Right hindlimb (tissue), 1 donor: ENCODE measurements at regions not wholly inside any gene's neighbourhood (a gene's known extent, or its start where the extent isn't known, plus 50 kb on each side); places are given as distances from the start of the nearest gene placed in this dataset.
"Not testable (repeated sequence)": the region's sequence is repeated elsewhere in the genome, so short reads cannot be mapped to it uniquely, and the experiment has no call there.

Experiments
- DNase-seq: peaks from one replicate; pipeline ENCODE4 v3.0.0-alpha.2; 2018

DNA sequence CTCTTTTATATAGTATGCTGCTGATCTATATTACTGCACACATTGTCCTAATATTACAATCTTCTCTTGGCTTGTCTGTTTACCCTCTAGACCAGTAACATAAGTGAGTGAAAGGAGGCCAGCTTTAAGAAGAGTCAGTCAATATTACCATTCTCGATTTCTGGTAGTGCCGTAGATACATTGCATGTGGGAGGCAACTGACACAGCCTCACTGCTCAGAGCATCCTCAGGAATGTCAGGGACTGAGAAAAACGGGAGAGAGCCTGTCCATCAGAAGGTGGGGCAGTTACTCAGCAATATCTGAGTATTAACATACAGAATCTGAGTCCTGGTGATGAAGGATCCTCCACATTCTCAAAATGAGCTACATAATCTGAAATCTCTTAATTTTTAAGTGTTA is 259.9 kb downstream of the GJA1 start:
- no peak for DNase-seq

DNA sequence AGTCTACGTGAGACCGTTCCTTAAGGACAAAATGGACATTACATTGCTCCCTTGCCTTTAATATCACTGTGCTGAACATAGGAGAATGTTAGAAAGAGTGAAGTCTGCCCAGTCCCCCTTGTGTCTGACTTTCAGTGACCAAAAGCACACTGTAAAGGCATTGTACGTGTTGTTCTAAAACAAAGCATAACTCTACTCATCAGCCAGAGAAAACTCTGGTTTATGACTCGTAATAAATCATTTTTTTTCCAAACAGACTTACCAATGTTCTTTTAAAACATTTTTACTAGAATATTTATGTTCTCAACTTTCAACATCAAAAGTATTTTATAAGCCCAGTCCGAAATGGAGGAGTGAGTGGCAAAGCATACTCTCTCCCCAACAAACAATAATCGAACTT is 262.5 kb downstream of the GJA1 start:
- no peak for DNase-seq

DNA sequence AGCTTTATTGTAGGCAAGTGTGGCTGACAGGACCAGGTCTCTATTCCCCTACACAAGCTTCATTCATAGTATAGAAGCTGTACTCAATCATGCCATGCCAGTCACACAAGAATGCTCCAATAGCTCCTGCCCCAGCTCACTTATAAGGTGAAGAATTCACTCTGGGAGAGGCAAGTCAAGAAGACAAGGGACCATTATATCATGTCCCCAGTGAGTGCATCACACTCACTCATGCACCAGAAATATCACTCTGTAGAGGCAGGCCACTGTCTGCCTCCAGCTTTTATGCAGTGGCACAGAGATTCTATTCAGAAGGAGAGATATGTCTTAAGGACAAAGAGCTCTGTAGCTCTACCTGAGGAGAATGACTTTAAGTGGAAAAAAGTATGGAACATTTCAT is 263.2 kb downstream of the GJA1 start:
- DNase-seq = no peak

DNA sequence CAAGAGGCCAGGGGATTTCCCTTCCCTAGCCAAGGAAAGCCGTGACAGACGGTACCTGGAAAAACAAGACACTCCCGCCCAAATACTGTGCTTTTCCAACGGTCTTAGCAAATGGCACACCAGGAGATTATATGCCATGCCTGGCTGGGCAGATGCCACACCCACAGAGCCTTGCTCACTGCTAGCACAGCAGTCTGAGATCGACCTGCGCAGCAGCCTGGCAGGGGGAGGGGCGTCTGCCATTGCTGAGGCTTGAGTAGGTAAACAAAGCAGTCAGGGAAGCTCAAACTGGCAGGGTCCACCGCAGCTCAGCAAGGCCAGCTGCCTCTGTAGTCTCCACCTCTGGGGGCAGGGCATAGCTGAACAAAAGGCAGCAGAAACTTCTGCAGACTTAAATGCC is 267.7 kb downstream of the GJA1 start:
- not testable (repeated sequence) for DNase-seq

DNA sequence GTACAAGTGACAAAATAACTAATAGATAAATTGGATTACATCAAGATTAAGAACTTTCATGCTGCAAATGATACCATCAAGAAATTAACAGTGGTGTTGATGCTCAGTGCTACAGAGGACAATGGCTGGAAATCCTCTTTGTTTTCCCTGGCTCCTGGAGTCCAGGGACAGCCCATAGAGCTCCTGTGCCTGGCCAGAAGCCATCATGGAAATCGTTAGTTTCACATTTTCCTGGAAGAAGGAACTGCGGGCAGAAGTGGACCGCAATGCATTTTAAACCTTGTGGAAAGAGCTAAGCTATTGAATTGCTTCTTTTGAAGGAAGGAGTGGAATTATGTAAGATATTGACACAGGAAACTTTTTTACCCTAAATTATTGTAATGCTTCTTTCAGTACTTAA is 276.0 kb downstream of the GJA1 start:
- peak; percentile 50 for DNase-seq

DNA sequence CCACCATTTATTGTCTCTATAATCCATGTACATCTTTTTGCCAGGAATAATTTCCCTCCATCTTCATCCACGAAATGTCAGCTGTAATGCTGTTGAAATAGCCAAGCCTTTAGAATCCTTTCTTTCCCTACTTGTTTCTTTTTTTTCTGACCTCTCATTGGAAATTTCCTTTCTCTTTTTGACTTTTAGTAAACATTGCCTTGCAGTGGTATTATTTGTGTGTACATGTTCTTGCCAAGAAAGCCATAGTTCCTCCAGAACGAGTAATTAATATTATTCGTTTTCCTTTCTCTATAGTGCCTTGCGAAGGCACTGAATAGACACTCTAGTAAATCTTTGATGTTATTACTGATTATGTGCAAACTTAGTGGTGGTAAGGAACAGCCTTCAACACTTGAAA is 282.2 kb downstream of the GJA1 start:
- DNase-seq = no peak

DNA sequence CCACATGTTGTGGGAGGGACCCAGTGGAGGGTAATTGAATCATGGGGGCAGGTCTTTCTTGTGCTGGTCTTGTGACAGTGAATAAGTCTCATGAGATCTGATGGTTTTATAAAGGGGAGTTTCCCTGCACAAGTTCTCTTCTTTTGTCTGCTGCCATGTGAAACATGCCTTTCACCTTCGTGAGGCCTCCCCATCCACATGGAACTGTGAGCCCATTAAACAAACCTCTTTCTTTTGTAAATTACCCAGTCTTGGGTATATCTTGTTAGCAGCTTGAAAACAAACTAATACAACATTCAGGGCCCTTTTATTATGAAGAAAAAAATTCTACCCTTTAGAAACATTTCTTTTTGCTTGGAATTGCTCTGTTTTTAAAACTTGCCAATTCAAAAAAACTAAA is 285.4 kb downstream of the GJA1 start:
- DNase-seq = not testable (repeated sequence)

DNA sequence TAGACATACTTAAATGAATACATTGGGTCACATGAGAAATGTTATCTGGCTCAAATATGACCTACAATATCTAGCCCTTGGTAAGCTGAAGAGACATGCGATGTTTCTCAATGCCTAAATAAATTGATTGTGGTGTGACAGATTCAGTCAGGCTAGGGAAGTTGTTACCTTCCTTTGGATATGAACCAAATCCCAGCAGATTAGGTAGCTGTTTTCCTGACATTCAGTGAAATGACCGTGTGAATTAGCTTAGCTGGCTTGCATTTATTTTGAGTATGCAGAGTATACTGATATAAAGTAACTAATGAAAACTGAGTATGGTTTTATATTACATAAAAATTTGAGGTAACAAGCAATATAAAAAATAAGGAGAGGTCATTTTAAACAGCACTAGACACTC is 288.2 kb downstream of the GJA1 start:
- no peak for DNase-seq

DNA sequence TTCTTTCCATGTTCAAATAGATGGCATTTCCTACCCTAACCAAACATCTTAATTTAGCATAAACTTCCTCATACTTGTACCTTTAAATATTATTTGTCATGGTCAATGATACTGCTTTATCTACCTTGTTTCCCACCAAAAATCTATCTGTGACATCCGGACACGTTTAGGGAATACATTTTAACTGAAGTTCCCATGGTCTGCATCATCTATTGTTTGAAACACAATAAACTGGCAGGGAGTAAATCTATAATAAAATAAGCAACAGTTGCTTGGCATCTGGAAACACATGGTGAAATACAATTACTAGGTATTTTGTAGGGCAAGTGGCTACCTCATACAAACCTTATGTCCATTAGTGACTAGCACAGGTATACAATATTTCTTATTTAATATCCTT is 289.1 kb downstream of the GJA1 start:
- DNase-seq = no peak

DNA sequence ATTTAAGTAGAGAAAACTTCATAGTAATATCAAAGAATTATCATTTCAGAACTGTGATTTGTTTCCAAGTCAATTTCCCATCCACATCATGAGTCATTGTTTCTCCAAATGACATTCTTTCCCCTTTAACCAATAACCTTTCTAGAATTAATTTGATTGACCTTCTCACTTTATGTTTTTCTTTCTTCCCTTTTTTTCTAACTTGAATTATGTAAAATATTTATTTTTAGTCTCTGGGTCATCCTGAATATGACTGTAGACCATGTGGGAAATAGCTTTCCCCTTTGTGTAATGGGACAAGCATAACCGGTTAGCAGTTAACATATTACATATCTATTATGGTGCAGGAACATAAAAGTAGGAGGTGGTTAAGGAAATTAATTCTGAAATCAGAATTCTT is 291.1 kb downstream of the GJA1 start:
- no peak for DNase-seq

DNA sequence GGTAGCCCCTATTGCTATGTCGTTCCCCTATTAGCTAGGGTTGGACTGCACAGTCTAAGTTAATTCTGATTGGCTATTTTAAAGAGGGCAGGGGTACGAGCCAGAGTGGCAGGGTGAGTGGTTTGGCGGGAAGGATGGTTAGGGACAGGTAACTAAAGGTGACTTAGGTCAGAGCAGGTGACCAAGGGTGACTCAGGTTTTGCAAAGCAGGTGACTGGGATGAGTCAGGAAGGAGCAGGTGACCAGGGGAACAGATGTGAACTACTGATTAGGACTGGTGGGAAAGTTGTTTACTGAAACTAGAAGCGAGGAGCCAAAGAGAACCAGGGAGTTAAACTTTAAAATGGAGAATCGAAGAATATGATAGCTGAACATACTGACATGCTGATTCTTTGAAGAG is 295.2 kb downstream of the GJA1 start:
- DNase-seq = no peak

DNA sequence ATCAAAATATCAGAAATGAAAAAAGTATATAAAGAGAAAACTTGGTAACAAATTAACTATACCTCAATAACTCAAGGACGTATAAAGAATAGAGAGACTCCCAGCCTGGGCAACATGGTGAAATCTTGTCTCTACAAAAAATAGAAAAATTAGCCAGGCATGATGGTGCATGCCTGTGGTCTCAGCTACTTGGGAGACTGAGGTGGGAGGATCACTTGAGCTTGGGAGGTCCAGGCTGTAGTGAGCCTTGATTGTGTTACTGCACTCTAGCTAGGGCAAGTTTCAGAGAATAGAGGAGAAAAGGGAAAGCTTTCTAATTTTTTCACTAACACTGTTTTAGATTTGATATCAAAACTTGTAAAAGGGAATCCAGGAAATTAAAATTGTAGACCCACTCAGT is 295.9 kb downstream of the GJA1 start:
- DNase-seq = no peak

DNA sequence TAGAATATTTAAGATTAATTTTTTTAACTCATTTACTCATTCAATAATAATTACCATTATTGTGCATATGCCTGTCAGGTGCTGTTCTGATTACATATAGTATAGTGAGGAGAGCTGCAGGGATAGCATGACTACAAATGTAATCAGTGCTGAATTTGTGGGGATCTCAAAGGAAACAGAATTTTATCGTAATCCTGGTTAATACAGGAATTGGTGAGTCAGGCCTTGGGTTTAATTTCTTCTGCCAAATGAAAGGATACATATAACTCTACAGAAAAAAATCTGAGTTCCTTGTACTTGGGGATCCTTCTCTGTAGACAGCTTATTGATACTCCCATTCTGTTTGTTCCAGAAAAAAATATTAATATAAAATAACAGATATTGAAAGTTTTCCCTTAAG is 297.2 kb downstream of the GJA1 start:
- DNase-seq = no peak

DNA sequence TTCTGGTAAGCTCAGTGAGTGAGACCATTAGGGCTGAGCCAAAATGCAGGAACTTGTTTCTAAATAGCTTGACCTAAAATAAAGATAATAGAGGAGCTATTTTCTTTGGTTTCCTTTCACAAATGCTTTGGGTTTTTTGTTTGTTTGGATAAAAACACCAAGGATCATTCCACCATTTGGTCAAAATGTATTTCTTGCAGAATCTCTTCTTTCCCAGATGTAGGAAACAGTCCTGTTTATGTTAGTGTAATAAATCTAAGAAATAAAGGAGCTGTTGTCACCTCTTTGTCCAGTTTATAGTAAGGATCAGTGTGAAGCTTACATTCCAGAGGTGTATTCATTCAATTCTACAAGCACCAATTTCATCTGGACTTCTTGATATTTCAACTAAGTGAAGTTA is 297.8 kb downstream of the GJA1 start:
- no peak for DNase-seq

DNA sequence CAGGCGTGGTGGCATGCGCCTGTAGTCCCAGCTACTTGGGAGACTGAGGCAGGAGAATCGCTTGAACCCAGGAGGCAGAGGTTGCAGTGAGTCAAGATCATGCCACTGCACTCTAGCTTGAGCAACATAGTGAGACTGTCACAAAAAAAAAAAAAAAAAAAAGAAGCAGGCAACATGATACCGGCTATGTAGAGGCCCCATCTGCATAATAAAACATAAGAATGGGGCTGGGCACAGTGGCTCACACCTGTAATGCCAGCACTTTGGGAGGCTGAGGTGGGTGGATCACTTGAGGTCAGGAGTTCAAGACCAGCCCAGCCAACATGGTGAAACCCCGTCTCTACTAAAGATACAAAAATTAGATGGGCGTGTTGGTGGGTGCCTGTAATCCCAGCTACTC is 304.7 kb downstream of the GJA1 start:
- DNase-seq = not testable (repeated sequence)

DNA sequence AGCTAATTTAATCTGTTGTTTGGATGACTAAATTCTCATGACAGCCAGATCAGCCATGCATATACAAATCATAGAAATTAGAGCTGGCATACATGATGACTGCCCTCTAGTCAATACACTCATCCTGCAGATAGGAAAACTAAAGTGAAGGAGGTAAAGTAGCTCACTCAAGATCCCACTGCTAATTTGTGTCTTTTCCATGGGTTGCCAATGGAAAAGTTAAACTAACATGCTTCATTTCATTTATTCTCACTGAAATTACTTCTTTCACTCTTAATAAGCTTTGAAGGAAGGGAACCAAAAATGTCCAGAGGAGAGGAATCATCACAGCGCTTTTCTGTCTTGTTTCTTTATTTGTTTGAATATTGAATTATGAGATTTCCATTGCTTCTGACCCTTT is 308.2 kb downstream of the GJA1 start:
- no peak for DNase-seq

DNA sequence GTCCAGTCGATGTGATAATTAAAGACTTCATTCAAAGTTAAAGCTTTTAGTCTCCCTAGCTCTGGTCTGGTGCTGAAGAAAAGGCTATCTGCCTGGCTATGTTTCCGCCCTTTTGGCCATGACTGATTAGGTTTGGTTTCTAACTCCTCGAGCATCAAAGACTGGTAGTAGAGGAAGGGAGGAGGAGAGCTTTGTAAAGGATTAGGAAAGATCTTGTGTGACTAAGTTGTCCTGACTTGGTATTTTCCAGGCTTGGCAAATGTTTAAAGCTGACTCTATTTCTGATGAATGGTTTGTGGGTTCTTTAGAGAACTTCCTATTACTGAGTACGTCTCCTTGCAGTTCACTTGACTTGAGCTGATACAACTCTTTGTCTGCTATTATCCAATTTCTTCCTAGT is 312.9 kb downstream of the GJA1 start:
- no peak for DNase-seq

DNA sequence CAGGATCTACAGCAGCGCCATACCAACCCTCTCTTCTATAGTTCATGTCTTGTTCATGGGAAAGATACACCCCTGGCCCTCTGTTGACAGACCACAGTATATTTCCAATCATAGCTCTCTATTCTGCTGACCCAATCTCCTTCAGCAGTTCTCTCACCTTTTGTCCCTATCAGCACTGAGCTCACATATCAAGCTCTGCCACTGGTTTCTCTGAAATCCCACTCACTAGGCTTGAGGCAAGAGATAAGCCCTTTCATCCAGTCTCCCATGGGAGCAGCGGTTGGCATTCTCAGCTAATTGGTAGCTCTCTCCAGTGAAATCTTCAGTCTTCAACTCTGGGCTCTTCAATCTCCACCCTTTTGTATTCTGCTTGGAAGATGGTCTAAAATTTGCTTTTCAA is 313.4 kb downstream of the GJA1 start:
- DNase-seq = no peak

DNA sequence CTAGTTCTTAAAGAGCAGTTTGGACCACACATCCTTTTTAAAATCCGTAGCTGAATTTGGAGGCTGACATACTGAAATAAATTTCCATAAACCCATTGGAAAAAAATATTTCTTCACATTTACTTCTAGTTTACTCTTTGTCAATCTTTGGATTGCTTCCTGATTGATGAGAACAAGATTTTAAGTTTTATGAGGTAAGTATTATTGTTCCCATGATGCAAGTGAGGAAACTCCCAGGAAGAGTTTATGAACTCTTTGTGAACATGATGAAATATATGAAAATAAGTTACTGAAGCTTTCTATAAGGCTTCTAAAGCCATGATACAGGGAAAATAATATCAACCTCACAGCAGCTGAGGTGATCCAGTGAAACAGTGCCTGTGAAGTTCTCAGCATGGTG is 320.0 kb downstream of the GJA1 start:
- no peak for DNase-seq

DNA sequence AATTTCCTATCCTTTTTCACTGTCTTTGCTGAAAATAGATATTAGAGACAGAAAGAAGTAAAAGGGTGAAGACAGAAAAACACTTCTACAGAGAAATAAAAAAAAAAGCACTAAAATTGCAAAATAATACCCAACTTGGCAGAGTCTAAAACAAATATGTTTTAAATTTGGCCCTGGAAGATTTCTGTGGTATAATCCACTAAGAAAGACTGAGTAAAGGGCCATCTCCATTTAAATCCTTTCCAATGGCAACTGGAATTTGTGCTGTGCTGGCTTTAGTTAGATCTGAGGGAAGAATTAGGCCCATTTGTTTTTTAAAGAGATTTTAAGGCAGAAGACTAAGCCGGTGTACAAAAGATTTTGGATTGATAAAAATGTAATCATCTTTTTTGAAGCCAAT is 321.2 kb downstream of the GJA1 start:
- no peak for DNase-seq

DNA sequence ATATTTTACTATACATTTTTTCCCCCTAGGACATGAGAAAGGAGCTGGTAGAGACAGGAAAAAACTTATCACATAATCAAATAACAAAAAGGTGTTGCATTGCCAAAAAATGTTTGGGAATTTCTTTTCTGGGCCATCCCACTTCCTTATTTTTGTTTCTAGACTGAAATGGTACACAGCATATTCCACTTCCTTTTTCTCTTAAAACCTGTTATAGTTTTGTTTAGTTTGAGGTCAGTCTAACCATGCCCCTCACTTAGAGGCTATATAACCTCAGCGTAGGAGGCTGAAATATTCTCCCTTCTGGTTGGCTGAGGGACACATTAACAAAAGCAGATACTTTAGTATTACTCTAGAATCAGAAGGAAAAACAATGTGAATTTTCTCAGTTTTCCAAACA is 323.9 kb downstream of the GJA1 start:
- DNase-seq = no peak

DNA sequence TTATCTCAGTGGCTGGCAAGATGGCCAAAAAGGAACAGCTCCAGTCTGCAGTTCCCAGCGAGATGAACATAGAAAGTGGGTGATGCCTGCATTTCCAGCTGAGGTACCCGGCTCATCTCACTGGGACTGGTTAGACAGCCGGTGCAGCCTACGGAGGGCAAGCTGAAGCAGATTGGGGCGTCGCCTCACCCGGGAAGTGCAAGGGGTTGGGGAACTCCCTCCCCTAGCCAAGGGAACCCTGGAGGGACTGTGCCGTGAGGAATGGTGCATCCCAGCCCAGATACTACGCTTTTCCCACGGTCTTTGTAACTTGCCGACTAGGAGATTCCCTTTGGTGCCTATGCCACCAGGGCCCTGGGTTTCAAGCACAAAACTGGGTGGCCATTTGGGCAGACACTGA is 324.7 kb downstream of the GJA1 start:
- no peak for DNase-seq

DNA sequence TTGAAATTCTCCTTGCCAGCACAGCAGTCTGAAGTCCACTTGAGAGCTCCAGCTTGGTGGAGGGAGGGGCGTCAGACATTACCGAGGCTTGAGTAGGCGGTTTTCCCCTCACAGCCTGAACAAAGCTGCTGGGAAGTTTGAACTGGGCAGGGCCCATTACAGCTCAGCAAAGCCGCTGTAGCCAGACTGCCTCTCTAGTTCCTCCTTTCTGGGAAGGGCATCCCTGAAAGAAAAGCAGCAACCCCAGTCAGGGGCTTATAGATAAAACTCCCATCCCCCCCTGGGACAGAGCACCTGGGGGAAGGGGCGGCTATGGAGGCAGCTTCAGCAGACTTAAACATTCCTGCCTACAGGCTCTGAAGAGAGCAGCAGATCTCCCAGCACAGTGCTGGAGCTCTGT is 325.3 kb downstream of the GJA1 start:
- DNase-seq = no peak

DNA sequence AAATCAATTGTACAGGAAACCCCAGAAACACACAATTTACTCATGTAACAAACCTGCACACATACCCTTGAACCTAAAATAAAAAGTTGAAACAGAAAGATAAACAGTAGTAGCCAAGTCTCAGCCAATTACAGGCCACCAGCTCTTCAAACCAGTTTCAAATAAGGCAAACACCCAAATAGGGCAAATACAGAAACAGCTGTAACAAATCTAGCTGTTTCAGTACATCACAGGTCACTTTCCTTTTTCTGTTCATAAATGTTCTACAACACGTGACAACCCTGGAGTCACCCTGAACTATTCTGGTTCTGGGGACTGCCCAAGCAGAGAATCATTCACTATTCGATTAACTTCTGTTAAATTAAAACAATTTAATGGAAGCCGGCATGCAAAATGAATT is 329.0 kb downstream of the GJA1 start:
- DNase-seq = no peak

DNA sequence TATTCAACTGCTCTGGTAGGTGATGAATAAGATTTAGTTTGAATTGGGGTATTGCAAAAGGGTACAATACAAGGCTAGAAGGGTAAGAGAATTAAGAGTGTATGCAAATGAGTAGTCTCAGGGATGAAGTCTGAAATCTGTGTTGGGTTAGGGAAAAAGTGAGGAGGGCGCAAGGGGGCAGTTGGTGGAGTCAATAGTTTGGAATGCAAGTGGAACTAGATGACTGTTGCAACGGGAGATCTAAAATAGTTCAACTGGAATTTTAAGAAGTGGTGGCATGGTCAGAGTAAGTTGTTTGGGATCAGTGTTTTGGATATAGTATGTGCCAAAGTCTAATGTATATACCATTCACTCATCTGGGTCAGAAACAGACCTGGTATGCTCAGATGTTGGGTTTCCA is 329.6 kb downstream of the GJA1 start:
- no peak for DNase-seq

DNA sequence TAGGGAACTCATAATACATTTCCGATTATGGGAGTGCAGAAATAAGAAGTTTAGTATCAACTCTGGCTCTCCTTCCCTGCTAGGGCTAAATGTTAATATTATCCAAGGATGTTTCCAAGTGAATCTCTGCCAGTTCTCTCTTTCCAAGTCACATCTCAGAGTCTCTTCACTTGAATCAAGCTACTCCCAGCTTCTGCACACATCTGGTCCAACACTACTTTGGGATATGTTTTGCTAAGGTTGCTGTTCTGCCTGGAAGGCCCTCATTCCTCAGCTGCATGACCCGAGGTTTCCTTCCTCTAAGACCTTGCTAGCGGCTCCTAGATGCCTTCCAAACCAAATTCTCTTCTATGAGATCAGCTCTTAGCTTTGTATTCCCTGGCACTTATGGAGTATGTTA is 331.8 kb downstream of the GJA1 start:
- DNase-seq = peak; percentile 65
